HG03378 (cell line): ENCODE measurements at regions not wholly inside any gene's neighbourhood (a gene's known extent, or its start where the extent isn't known, plus 50 kb on each side); places are given as distances from the start of the nearest gene placed in this dataset.
"Not testable (repeated sequence)": the region's sequence is repeated elsewhere in the genome, so short reads cannot be mapped to it uniquely, and the experiment has no call there.

ENCODE experiments used
- ATAC-seq: cut with Tn5 transposase; IDR thresholded peaks from one replicate; pipeline ENCODE4 v1.9.1; 2021; ENCODE audit warnings: mild to moderate bottlenecking, moderate library complexity; ENCODE audit not compliant: unreplicated experiment

GRCh38 chr9:91019871-91020270 lies 218.3 kb downstream of the SYK start:
- not testable (repeated sequence) for ATAC-seq

- ATAC-seq: not testable (repeated sequence)
These were observed 220.0 kb downstream of the SYK start for GRCh38 chr9:91021656-91022055.

- ATAC-seq: no peak
These were observed 222.1 kb downstream of the SYK start for GRCh38 chr9:91023741-91024140.

GRCh38 chr9:91024841-91025240 lies 223.2 kb downstream of the SYK start:
- no peak for ATAC-seq

- ATAC-seq: no peak
These were observed 224.2 kb downstream of the SYK start for GRCh38 chr9:91025856-91026255.

- no peak for ATAC-seq
These were observed 224.6 kb downstream of the SYK start for GRCh38 chr9:91026266-91026665.

- ATAC-seq: no peak
These were observed 225.4 kb downstream of the SYK start for GRCh38 chr9:91027005-91027404.

- ATAC-seq: no peak
These were observed 226.7 kb downstream of the SYK start for GRCh38 chr9:91028166-91028827.

- no peak for ATAC-seq
These were observed 228.2 kb downstream of the SYK start for GRCh38 chr9:91029650-91030361.

- no peak for ATAC-seq
These were observed 230.5 kb downstream of the SYK start for GRCh38 chr9:91032121-91032531.

GRCh38 chr9:91033270-91033669 lies 231.7 kb downstream of the SYK start:
- ATAC-seq: no peak

GRCh38 chr9:91033797-91034196 lies 232.2 kb downstream of the SYK start:
- ATAC-seq: no peak

- ATAC-seq: no peak
These were observed 232.9 kb downstream of the SYK start for GRCh38 chr9:91034521-91034920.

GRCh38 chr9:91034976-91035824 lies 233.6 kb downstream of the SYK start:
- no peak for ATAC-seq

- no peak for ATAC-seq
These were observed 234.2 kb downstream of the SYK start for GRCh38 chr9:91035825-91036208.

GRCh38 chr9:91036356-91036755 lies 234.7 kb downstream of the SYK start:
- ATAC-seq: no peak

GRCh38 chr9:91036826-91037510 lies 235.3 kb downstream of the SYK start:
- ATAC-seq: no peak

GRCh38 chr9:91037511-91038482 lies 236.2 kb downstream of the SYK start:
- ATAC-seq: no peak

GRCh38 chr9:91038483-91039124 lies 237.0 kb downstream of the SYK start:
- no peak for ATAC-seq
